ENCODE measurements at regions not wholly inside any gene's neighbourhood (a gene's known extent, or its start where the extent isn't known, plus 50 kb on each side); places are given as distances from the start of the nearest gene placed in this dataset.

- no peak for TF ChIP-seq EZH2 (IDR thresholded peaks at IDR 0.05; ENCODE audit: borderline replicate concordance, insufficient read depth, low read length, poor library complexity, severe bottlenecking)
- TF ChIP-seq, protein P1, sequence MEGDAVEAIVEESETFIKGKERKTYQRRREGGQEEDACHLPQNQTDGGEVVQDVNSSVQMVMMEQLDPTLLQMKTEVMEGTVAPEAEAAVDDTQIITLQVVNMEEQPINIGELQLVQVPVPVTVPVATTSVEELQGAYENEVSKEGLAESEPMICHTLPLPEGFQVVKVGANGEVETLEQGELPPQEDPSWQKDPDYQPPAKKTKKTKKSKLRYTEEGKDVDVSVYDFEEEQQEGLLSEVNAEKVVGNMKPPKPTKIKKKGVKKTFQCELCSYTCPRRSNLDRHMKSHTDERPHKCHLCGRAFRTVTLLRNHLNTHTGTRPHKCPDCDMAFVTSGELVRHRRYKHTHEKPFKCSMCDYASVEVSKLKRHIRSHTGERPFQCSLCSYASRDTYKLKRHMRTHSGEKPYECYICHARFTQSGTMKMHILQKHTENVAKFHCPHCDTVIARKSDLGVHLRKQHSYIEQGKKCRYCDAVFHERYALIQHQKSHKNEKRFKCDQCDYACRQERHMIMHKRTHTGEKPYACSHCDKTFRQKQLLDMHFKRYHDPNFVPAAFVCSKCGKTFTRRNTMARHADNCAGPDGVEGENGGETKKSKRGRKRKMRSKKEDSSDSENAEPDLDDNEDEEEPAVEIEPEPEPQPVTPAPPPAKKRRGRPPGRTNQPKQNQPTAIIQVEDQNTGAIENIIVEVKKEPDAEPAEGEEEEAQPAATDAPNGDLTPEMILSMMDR (IDR thresholded peaks at IDR 0.05; ENCODE audit: poor library complexity, severe bottlenecking) = no peak
These were observed 592.7 kb upstream of the MGMT start for GRCh38 chr10:128874331-128874730.
